DND-41 (cell line): ENCODE measurements at regions not wholly inside any gene's neighbourhood (a gene's known extent, or its start where the extent isn't known, plus 50 kb on each side); places are given as distances from the start of the nearest gene placed in this dataset.

Source experiments
- CTCF ChIP-seq: IDR thresholded peaks from 2 replicates; pipeline ENCODE4 v1.5.1; 2012; ENCODE audit warnings: borderline replicate concordance, low read length, moderate library complexity, mild to moderate bottlenecking; ENCODE audit not compliant: poor library complexity, severe bottlenecking; ENCODE audit errors: extremely low read depth
- EZH2 ChIP-seq: IDR thresholded peaks from 3 replicates; pipeline ENCODE4 v1.6.1; 2012; ENCODE audit warnings: borderline replicate concordance, low read depth, mild to moderate bottlenecking, moderate library complexity, low read length, inconsistent platforms; ENCODE audit not compliant: severe bottlenecking

GRCh38 chr18:41012194-41012593 is 942.8 kb upstream of the PIK3C3 start:
- TF ChIP-seq CTCF (no peak), EZH2 (no peak)
